SK-N-MC (cell line): ENCODE measurements at regions not wholly inside any gene's neighbourhood (a gene's known extent, or its start where the extent isn't known, plus 50 kb on each side); places are given as distances from the start of the nearest gene placed in this dataset.

ENCODE experiments used
- DNase-seq: peaks from one replicate; pipeline ENCODE4 v3.0.0-alpha.2; 2011; ENCODE audit warnings: low read depth, low spot score
- H3K27ac ChIP-seq: fragments of 200-600 bp; sonication (generic); 2 replicates; pipeline ENCODE4 v1.5.1; 2016; ENCODE audit warnings: mixed run types
- H3K36me3 ChIP-seq: fragments of 200-600 bp; sonication (generic); 2 replicates; pipeline ENCODE4 v1.6.1; 2017; ENCODE audit warnings: antibody characterized with exemption, low read length, mixed read lengths; ENCODE audit not compliant: insufficient read depth
- H3K4me3 ChIP-seq: fragments of 200-600 bp; sonication (generic); 2 replicates; pipeline ENCODE4 v1.5.1; 2016
- H3K9ac ChIP-seq: fragments of 200-600 bp; sonication (generic); 2 replicates; pipeline ENCODE4 v1.8.0; 2017; ENCODE audit warnings: mixed run types, mixed read lengths; ENCODE audit not compliant: insufficient read length
- H3K9me3 ChIP-seq: fragments of 200-600 bp; sonication (generic); 2 replicates; pipeline ENCODE4 v1.6.1; 2017; ENCODE audit warnings: low read depth, mild to moderate bottlenecking, antibody characterized with exemption, low read length, moderate library complexity, mixed read lengths
- EZH2 ChIP-seq: fragments of 200-600 bp; sonication (generic); IDR thresholded peaks from one replicate; pipeline ENCODE4 v1.6.1; 2017; ENCODE audit warnings: antibody characterized with exemption
- FOXP2 ChIP-seq: optimal IDR thresholded peaks from 2 replicates; pipeline ENCODE3; 2011; ENCODE audit warnings: mild to moderate bottlenecking, moderate library complexity; ENCODE audit not compliant: insufficient read depth; ENCODE audit errors: extremely low read length, control extremely low read depth
- POLR2AphosphoS5 ChIP-seq: IDR thresholded peaks from 2 replicates; pipeline ENCODE4 v1.6.1; 2012; ENCODE audit warnings: mild to moderate bottlenecking, low read depth, low read length, borderline replicate concordance

- TF ChIP-seq POLR2AphosphoS5 (no peak), EZH2 (no peak), FOXP2 (no peak)
- Histone ChIP-seq H3K9me3 (no peaks in the 10 kb centered on the region), H3K27ac (no peak overlapping the region), H3K4me3 (no peak overlapping the region), H3K9ac (no peak overlapping the region), H3K36me3 (no peaks in the 10 kb centered on the region)
- DNase-seq: no peak
Measured at GRCh38 chr6:65922049-65922448, 215.0 kb upstream of the EYS start.

GRCh38 chr6:65908065-65908464 is 201.0 kb upstream of the EYS start:
- H3K27ac ChIP-seq: no peak overlapping the region
- H3K36me3 ChIP-seq: no peaks in the 10 kb centered on the region
- H3K9ac ChIP-seq: no peak overlapping the region
- TF ChIP-seq EZH2 (no peak), FOXP2 (no peak), POLR2AphosphoS5 (no peak)
- no peak for DNase-seq
- no peaks in the 10 kb centered on the region for H3K9me3 ChIP-seq
- H3K4me3 ChIP-seq: no peak overlapping the region

GRCh38 chr6:65903992-65904391 is 197.0 kb upstream of the EYS start:
- Histone ChIP-seq H3K27ac (no peak overlapping the region), H3K9me3 (no peaks in the 10 kb centered on the region), H3K9ac (no peak overlapping the region), H3K36me3 (no peaks in the 10 kb centered on the region), H3K4me3 (no peak overlapping the region)
- DNase-seq: no peak
- no peak for TF ChIP-seq EZH2
- no peak for TF ChIP-seq FOXP2
- TF ChIP-seq POLR2AphosphoS5: no peak

DNA sequence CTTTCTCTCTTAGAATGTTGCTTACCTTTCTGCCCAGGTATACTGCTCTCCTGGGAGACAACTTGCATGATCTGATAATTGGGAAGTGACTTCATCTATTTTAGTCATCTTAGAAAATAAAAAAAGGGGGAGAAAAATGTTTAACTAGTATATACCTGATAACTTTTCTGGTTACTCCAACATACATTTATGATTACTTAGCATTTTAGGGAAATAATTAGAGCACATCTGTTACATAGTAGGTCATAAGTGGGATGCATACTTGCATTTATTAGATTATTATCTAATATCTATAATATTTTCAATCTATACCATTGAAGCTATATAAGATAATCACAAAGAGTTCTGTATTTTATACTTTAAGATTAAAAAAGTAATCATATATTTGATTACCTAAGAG is 193.9 kb upstream of the EYS start:
- no peak overlapping the region for H3K4me3 ChIP-seq
- no peaks in the 10 kb centered on the region for H3K36me3 ChIP-seq
- no peak for DNase-seq
- no peak overlapping the region for H3K9ac ChIP-seq
- no peaks in the 10 kb centered on the region for H3K9me3 ChIP-seq
- H3K27ac ChIP-seq: no peak overlapping the region
- TF ChIP-seq EZH2 (no peak), POLR2AphosphoS5 (no peak), FOXP2 (no peak)

DNA sequence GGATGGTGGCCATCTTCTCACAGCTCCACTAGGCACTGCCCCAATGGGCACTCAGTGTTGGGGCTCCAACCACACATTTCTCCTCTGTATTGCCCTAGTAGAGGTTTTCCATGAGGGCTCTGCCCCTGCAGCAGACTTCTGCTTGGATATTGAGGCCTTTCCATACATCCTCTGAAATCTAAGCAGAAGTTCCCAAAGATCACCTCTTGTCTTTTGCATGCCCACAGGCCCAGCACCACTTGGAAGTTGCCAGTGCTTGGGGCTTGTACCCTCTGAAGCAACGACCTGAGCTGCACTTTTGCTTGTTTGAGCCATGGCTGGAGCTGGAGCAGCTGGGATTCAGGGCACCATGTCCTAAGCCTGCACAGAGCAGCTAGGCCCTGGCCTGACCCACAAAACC is 189.1 kb upstream of the EYS start:
- H3K4me3 ChIP-seq: no peak overlapping the region
- no peak overlapping the region for H3K9ac ChIP-seq
- no peaks in the 10 kb centered on the region for H3K9me3 ChIP-seq
- DNase-seq: no peak
- TF ChIP-seq FOXP2: no peak
- TF ChIP-seq EZH2: no peak
- no peak for TF ChIP-seq POLR2AphosphoS5
- H3K36me3 ChIP-seq: no peaks in the 10 kb centered on the region
- no peak overlapping the region for H3K27ac ChIP-seq

DNA sequence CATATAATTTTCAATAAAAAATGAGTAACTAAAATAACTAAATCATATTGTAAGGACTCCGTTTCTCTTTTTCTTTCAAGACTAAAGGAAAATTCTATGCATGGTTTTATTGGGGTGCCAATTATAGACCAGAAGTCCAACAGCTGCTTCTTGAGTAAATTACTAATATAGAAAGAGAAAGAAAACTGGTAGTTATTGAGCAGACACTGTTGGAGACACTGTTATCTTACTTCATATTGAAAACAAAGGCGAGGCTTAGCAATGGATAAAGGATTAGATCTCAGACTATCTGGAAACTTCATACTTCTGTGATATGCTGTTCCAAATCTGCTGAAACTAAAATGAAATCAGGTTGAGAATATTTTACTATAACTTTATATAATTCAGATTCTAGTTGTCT is 169.6 kb upstream of the EYS start:
- Histone ChIP-seq H3K36me3 (no peaks in the 10 kb centered on the region), H3K27ac (no peak overlapping the region), H3K4me3 (no peak overlapping the region), H3K9me3 (no peaks in the 10 kb centered on the region), H3K9ac (no peak overlapping the region)
- TF ChIP-seq FOXP2 (no peak), EZH2 (no peak)
- DNase-seq: no peak

- Histone ChIP-seq H3K36me3 (no peaks in the 10 kb centered on the region), H3K27ac (no peak overlapping the region), H3K9ac (no peak overlapping the region), H3K9me3 (no peaks in the 10 kb centered on the region), H3K4me3 (no peak overlapping the region)
- no peak for TF ChIP-seq EZH2
- no peak for TF ChIP-seq FOXP2
- no peak for TF ChIP-seq POLR2AphosphoS5
- DNase-seq: no peak
Measured at GRCh38 chr6:65852369-65852852, 145.4 kb upstream of the EYS start.

GRCh38 chr6:65830151-65830550 is 123.1 kb upstream of the EYS start:
- no peak for TF ChIP-seq FOXP2
- TF ChIP-seq EZH2: no peak
- TF ChIP-seq POLR2AphosphoS5: no peak
- Histone ChIP-seq H3K36me3 (no peaks in the 10 kb centered on the region), H3K27ac (no peak overlapping the region), H3K9ac (no peak overlapping the region), H3K4me3 (no peak overlapping the region), H3K9me3 (no peaks in the 10 kb centered on the region)
- DNase-seq: no peak

- no peak overlapping the region for H3K9ac ChIP-seq
- TF ChIP-seq POLR2AphosphoS5 (no peak), EZH2 (no peak)
- no peak overlapping the region for H3K27ac ChIP-seq
- no peaks in the 10 kb centered on the region for H3K36me3 ChIP-seq
- no peak for DNase-seq
- 0 out of 2 replicates have a peak, but pooled peaks cover 3% of the 10 kb centered on the region for H3K9me3 ChIP-seq
- H3K4me3 ChIP-seq: no peak overlapping the region
Measured at GRCh38 chr6:65819152-65819551, 112.1 kb upstream of the EYS start.
